ENCODE measurements at regions not wholly inside any gene's neighbourhood (a gene's known extent, or its start where the extent isn't known, plus 50 kb on each side); places are given as distances from the start of the nearest gene placed in this dataset.
A peak's percentile ranks its signal among the peaks of the same experiment; 100 is the strongest.
"Not testable (repeated sequence)": the region's sequence is repeated elsewhere in the genome, so short reads cannot be mapped to it uniquely, and the experiment has no call there.

GRCh38 chr5:173498739-173499470, 117.5 kb downstream of the BOD1 start:
- peak; percentile 15 for ATAC-seq (ENCODE audit: poor library complexity)
- intact Hi-C loops (cut with DNase I) = no loop called here
- DNase-seq = peak; percentile 43

GRCh38 chr5:173498286-173498685, 118.2 kb downstream of the BOD1 start:
- ATAC-seq (ENCODE audit: poor library complexity) = peak; percentile 61
- peak; percentile 60 for DNase-seq
- intact Hi-C loops (cut with DNase I) = no loop called here

GRCh38 chr5:173497685-173498084, 118.8 kb downstream of the BOD1 start:
- ATAC-seq (ENCODE audit: poor library complexity) (no peak), DNase-seq (no peak)
- intact Hi-C loops (cut with DNase I) = no loop called here

- DNase-seq = no peak
- no peak for ATAC-seq (ENCODE audit: poor library complexity)
- intact Hi-C loops (cut with DNase I) = no loop called here
These were observed 119.6 kb downstream of the BOD1 start for GRCh38 chr5:173496883-173497255.

GRCh38 chr5:173496129-173496882, 120.1 kb downstream of the BOD1 start:
- intact Hi-C loops (cut with DNase I) = no loop called here

GRCh38 chr5:173495225-173495904, 121.1 kb downstream of the BOD1 start:
- intact Hi-C loops (cut with DNase I) = no loop called here
- ATAC-seq (ENCODE audit: poor library complexity) (peak; percentile 45), DNase-seq (peak; percentile 57)

More at GRCh38 chr5:173496129-173496882, 120.1 kb downstream of the BOD1 start:
- peak; percentile 82 for DNase-seq
- ATAC-seq (ENCODE audit: poor library complexity) = peak; percentile 69

GRCh38 chr5:173494446-173494845, 122.0 kb downstream of the BOD1 start:
- ATAC-seq (ENCODE audit: poor library complexity) = no peak
- DNase-seq = no peak
- intact Hi-C loops (cut with DNase I) = no loop called here

- DNase-seq (no peak), ATAC-seq (ENCODE audit: poor library complexity) (no peak)
- intact Hi-C loops (cut with DNase I) = no loop called here
These were observed 122.6 kb downstream of the BOD1 start for GRCh38 chr5:173493846-173494245.

- ATAC-seq (ENCODE audit: poor library complexity) (no peak), DNase-seq (no peak)
- intact Hi-C loops (cut with DNase I) = no loop called here
These were observed 123.4 kb downstream of the BOD1 start for GRCh38 chr5:173493040-173493439.

- DNase-seq = no peak
- intact Hi-C loops (cut with DNase I) = no loop called here
- no peak for ATAC-seq (ENCODE audit: poor library complexity)
These were observed 125.8 kb downstream of the BOD1 start for GRCh38 chr5:173490681-173491080.

- ATAC-seq (ENCODE audit: poor library complexity) (no peak), DNase-seq (no peak)
- intact Hi-C loops (cut with DNase I) = no loop called here
These were observed 128.3 kb downstream of the BOD1 start for GRCh38 chr5:173488144-173488543.

GRCh38 chr5:173487300-173487699, 129.2 kb downstream of the BOD1 start:
- DNase-seq = no peak
- ATAC-seq (ENCODE audit: poor library complexity) = no peak
- intact Hi-C loops (cut with DNase I) = no loop called here

- ATAC-seq (ENCODE audit: poor library complexity) = no peak
- DNase-seq = no peak
- intact Hi-C loops (cut with DNase I) = no loop called here
These were observed 129.9 kb downstream of the BOD1 start for GRCh38 chr5:173486355-173487225.

- ATAC-seq (ENCODE audit: poor library complexity) (no peak), DNase-seq (no peak)
- intact Hi-C loops (cut with DNase I) = no loop called here
These were observed 131.9 kb downstream of the BOD1 start for GRCh38 chr5:173484569-173484968.

- DNase-seq; ATAC-seq (ENCODE audit: poor library complexity); intact Hi-C loops (cut with DNase I): not testable (repeated sequence)
These were observed 132.9 kb downstream of the BOD1 start for GRCh38 chr5:173483599-173483998.

GRCh38 chr5:173483160-173483559, 133.3 kb downstream of the BOD1 start:
- intact Hi-C loops (cut with DNase I) = no loop called here
- DNase-seq (no peak), ATAC-seq (ENCODE audit: poor library complexity) (no peak)

- intact Hi-C loops (cut with DNase I) = no loop called here
- ATAC-seq (ENCODE audit: poor library complexity) (no peak), DNase-seq (no peak)
These were observed 134.6 kb downstream of the BOD1 start for GRCh38 chr5:173481821-173482220.

GRCh38 chr5:173480896-173481295, 135.6 kb downstream of the BOD1 start:
- no peak for ATAC-seq (ENCODE audit: poor library complexity)
- intact Hi-C loops (cut with DNase I) = no loop called here
- no peak for DNase-seq

GRCh38 chr5:173479711-173480110, 136.7 kb downstream of the BOD1 start:
- DNase-seq (no peak), ATAC-seq (ENCODE audit: poor library complexity) (no peak)
- intact Hi-C loops (cut with DNase I) = no loop called here
